ENCODE measurements at regions not wholly inside any gene's neighbourhood (a gene's known extent, or its start where the extent isn't known, plus 50 kb on each side); places are given as distances from the start of the nearest gene placed in this dataset.
"Not testable (repeated sequence)": the region's sequence is repeated elsewhere in the genome, so short reads cannot be mapped to it uniquely, and the experiment has no call there.

DNA sequence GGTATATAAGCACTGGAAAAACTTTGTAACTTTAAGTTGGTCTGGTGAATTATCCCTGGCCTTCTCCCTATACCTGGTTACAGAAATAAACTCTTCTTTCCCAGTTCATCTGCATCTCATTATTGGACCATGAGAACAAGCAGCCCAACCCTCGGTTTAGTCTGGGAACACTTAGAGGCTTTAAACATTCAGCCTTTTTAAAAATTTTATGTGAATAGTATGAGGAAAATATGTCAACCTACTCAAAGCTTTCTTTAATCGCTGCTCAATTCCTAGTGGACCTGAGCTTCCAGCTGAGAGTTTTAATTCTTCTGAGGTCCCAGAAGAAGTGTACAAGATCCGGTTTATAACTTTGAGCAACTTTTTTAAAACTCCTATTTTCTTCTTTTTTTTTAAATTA is 358.6 kb upstream of the NOCT start:
- no peak for DNase-seq

- no peak for DNase-seq
Observed at GRCh38 chr4:138655985-138656384, 359.6 kb upstream of the NOCT start.

- no peak for DNase-seq
Observed at GRCh38 chr4:138655286-138655685, 360.3 kb upstream of the NOCT start.

DNA sequence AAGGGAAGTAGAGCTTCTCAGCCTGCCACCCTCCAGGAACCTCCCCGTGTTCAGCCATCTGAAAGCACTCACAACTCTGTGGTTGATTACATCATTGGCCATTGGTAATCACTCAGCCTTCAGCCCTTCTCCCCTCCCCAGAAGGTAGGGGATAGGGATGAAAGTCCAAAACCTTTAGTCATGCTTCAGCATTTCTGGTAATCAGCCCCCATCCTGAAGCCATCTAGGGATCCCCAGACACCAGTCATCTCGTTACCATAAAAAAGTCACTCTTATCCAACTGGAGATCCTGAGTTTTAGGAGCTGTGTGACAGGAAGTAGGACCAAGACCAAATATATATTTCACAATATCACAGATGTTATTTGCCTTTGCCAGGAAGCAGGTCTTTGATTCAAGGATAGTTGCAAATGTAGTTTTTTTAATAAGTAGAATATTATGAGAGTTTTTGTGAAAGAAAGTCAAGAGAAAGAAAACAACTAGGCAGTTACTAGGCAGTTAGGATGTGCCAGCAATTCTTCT is 364.6 kb upstream of the NOCT start:
- DNase-seq: no peak

- no peak for DNase-seq
Observed at GRCh38 chr4:138650495-138650894, 365.1 kb upstream of the NOCT start.

DNA sequence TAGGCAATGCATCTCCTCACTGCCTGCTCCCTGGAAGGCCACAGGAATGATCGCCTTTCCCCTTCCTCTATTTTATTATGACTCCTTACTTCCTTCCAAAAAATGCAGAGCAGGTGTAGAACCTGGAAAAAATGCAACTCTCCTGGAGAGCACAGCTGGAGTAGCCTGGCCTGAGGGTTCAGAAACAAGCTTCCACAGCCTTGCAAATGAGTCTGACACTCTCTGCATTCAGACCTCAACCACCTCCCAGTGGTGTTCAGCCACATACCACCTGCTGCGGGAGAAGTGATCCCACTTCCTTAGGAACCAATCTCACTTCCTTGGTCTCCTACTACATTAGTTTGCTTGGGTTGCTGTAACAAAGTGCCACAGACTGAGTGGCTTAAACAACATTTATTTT is 368.1 kb upstream of the NOCT start:
- no peak for DNase-seq

- no peak for DNase-seq
Observed at GRCh38 chr4:138646383-138646782, 369.2 kb upstream of the NOCT start.

GRCh38 chr4:138645289-138645688 is 370.3 kb upstream of the NOCT start:
- DNase-seq: no peak

DNA sequence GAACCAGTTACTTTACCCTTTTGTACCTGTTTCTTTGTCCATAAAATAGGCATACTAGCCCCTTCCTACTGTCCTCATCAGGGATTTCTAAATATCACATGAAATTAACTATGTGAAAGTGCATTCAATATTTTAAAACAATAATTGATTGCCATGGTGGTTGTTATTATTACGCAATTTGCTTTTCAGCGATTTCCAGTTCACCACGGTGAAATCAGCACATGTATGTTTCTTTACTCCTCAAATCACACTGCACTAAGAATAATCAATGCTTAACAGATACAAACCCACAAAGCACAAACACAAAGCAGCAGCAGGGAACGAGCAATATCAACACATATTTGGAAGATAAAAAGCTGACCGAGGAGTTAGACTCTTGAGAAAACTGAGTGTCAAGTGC is 371.3 kb upstream of the NOCT start:
- DNase-seq: no peak

- DNase-seq: no peak
Observed at GRCh38 chr4:138643827-138644226, 371.8 kb upstream of the NOCT start.

GRCh38 chr4:138639018-138639741 is 376.4 kb upstream of the NOCT start:
- no peak for DNase-seq

GRCh38 chr4:138636781-138637180 is 378.8 kb upstream of the NOCT start:
- no peak for DNase-seq

- DNase-seq: no peak
Observed at GRCh38 chr4:138634915-138635314, 380.7 kb upstream of the NOCT start.

DNA sequence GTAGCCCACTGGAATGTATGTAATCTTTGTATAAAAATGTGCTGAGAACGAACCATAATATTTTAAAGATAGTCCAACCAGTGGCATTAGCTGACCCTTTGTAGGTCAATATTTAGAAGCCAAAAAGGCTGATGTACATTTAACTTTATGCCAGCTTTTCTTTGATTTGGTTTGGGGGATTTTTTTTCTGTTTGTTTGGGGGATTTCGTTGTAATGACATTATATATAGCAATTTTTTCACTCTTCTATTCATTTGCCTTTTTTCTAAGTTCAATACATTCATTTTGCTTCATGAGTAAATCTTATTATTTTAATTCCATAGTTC is 382.0 kb upstream of the NOCT start:
- DNase-seq: no peak

DNA sequence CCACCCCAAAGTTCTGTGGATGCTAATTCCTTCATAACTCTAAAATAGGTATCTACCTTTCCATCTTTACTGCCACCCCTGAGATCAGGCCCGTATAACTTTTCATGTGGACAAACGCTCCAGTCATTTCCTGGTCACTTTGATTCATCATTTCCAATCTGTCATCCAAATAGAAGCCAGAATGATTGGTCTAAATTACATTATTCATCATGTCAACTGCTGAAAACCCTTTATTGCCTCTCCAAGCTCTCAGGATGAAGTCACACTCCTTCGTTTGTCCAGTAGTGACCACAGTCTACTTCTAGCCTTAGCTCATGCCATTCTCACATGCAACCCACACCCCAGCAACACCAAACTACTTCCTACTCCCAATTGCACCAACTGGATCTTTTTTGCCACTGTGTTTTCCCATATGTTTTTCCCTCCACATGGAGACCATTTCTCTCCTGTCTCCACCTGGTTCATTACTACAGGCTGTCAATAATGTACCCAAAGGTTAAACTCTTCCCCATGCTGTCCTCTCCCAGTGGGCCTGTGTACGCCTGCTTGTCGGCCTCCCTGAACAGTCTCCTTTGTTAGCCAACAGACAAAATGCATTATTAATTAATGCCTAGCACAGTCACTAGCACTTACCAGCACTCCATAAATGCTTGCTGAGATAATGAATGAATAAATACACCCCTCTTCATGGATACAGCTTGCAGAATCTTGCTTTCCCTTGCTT is 382.6 kb upstream of the NOCT start:
- no peak for DNase-seq

- no peak for DNase-seq
Observed at GRCh38 chr4:138630666-138631065, 384.9 kb upstream of the NOCT start.

GRCh38 chr4:138629669-138630068 is 385.9 kb upstream of the NOCT start:
- DNase-seq: no peak

DNA sequence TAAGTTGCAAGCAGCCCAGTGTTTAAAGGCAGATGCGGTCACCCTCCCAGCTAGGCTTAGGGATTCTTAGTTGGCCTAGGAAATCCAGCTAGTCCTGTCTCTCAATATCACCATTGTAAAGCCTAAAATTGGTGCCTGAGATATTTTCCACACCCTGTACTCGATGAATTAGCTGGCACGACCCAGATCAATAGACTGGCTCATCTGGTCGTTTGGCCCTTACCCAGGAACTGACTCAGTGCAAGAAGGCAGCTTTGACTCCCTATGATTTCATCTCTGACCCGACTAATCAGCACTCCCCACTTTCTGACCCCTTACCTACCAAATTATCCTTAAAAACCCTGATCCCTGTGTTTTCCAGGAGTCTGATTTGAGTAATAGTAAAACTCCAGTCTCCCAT is 384.9 kb upstream of the SLC7A11 start:
- no peak for DNase-seq

GRCh38 chr4:138622362-138622761 is 380.2 kb upstream of the SLC7A11 start:
- DNase-seq: not testable (repeated sequence)

GRCh38 chr4:138616775-138617174 is 374.6 kb upstream of the SLC7A11 start:
- DNase-seq: no peak

- DNase-seq: no peak
Observed at GRCh38 chr4:138614398-138615142, 372.4 kb upstream of the SLC7A11 start.

DNA sequence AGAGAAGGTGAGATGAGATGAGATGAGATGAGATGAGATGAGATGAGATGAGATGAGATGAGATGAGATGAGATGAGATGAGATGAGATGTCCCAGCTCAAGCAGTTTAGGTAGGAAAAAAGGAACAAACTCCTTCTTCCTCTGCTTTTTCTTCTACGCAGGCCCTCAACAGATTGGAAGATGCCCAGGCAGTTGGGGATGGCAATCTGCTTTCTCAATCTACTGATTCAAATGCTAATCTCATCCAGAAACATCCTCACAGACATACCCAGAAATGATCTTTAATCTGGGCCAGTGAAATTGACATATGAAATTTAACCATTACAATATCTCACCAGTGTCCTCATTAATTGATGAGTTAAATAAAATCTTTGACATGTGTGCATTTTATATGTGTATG is 370.3 kb upstream of the SLC7A11 start:
- DNase-seq: no peak

DNA sequence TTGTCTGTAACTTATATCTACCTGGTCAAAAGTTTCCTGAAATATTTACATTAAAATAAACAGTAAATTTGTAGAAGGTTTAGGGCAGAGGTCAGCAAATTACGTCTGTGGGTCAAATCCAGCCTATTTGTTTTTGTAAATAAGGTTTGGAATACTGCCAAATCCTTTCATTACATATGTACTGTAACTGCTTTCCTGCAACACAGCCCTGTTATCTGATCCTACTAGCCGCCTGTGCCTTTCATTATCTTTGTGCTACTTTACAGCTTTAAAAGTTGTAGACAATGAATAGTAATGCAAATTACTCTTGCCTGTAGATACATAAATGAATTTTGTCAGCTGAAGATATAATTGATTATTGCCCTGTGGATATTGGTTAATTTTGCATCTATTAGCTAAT is 369.6 kb upstream of the SLC7A11 start:
- DNase-seq: no peak

DNA sequence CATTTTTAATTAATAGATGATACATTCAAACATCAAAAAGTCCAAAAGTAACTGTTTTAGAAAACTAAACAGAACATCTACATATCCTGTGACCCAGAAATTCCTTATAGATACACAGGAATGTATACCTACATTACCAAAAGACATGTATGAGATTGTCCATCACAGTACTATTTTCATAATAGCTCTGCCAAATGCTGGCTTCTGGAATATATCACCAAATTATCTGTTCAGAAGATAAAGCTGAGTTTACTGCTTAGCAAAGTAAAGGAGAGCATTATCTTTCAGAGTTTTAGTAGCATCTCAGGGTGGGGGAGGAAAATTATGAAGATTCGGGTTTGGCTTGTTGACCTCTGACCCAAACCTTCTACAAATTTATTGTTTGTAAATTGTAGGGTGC is 368.9 kb upstream of the SLC7A11 start:
- no peak for DNase-seq

Measured in NCI-H187 (cell line).